ENCODE measurements at regions not wholly inside any gene's neighbourhood (a gene's known extent, or its start where the extent isn't known, plus 50 kb on each side); places are given as distances from the start of the nearest gene placed in this dataset.

DNA sequence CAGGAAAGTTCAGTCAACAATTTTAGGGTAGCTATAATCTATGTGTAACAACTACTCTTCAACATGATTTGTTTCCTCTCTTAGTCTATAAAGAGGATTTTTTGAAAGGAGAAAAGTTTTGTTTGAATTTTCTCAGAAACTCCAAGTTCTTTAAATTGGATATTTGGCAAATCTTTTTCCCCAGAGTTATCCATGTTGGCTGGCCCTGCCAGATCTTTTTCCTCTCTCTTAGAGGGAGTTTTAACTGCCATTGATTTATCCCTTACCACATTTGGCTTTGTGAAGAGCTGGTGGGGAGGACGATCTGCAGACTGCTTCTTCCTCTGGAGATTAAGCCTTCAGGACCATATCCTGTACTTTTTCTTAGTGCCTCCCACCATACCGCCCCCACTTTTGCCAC, 64.9 kb upstream of the ROPN1 start:
- TF ChIP-seq, protein P1, sequence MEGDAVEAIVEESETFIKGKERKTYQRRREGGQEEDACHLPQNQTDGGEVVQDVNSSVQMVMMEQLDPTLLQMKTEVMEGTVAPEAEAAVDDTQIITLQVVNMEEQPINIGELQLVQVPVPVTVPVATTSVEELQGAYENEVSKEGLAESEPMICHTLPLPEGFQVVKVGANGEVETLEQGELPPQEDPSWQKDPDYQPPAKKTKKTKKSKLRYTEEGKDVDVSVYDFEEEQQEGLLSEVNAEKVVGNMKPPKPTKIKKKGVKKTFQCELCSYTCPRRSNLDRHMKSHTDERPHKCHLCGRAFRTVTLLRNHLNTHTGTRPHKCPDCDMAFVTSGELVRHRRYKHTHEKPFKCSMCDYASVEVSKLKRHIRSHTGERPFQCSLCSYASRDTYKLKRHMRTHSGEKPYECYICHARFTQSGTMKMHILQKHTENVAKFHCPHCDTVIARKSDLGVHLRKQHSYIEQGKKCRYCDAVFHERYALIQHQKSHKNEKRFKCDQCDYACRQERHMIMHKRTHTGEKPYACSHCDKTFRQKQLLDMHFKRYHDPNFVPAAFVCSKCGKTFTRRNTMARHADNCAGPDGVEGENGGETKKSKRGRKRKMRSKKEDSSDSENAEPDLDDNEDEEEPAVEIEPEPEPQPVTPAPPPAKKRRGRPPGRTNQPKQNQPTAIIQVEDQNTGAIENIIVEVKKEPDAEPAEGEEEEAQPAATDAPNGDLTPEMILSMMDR (IDR thresholded peaks at IDR 0.05), result no peak
- TF ChIP-seq POLR2A (IDR thresholded peaks at IDR 0.05), result no peak
